Stimulated activated CD8-positive, alpha-beta memory T cell treated with anti-CD3 and anti-CD28 coated beads, Interleukin-12 subunit alpha, Interleukin-12 subunit beta, amount 100 ng/mL, for 4 hours (primary cell): ENCODE measurements at regions not wholly inside any gene's neighbourhood (a gene's known extent, or its start where the extent isn't known, plus 50 kb on each side); places are given as distances from the start of the nearest gene placed in this dataset.

Source experiments
- DNase-seq: peaks from one replicate; pipeline ENCODE4 v3.0.0-alpha.2; 2020; ENCODE audit warnings: low read depth

DNA sequence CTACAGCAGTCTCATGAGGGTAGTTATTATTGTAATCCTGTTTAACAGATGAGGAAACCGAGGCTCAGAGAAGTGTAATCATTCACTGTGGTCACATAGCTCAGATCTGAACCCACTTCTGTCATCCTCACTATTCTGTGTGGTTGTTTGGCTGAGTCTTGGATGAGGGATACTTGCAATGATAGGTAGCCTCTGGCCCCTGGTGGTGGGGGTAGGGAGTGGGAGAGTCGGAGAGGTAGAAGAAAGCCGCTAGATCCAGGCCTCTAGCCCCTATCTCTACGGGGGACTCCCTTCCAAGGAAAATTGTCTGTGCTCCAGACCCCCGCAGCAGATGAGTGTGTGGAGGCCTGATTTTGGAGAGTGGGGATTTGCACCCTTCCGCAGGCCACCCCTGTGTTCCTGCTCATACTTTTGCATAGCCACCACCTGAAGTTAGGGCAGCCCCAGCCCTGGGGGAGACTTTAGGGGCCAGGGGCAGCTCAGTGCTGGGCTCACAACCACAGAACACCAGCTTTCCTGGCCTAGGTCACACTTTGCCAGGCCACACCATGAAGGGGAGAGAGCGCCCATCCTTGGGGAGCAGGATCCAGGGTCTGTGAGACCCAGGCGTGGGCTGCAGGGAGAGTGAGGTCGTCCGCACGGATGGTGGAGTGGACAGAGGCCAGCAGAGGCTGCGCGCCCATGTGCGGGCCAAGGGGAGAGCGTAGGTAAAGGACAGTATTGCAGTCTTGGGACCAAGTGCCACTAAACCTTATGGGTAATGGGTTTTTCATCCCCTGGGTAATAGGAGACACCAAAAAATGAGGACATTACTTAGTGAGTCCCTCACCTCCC is 148.2 kb downstream of the GLI2 start:
- no peak for DNase-seq

DNA sequence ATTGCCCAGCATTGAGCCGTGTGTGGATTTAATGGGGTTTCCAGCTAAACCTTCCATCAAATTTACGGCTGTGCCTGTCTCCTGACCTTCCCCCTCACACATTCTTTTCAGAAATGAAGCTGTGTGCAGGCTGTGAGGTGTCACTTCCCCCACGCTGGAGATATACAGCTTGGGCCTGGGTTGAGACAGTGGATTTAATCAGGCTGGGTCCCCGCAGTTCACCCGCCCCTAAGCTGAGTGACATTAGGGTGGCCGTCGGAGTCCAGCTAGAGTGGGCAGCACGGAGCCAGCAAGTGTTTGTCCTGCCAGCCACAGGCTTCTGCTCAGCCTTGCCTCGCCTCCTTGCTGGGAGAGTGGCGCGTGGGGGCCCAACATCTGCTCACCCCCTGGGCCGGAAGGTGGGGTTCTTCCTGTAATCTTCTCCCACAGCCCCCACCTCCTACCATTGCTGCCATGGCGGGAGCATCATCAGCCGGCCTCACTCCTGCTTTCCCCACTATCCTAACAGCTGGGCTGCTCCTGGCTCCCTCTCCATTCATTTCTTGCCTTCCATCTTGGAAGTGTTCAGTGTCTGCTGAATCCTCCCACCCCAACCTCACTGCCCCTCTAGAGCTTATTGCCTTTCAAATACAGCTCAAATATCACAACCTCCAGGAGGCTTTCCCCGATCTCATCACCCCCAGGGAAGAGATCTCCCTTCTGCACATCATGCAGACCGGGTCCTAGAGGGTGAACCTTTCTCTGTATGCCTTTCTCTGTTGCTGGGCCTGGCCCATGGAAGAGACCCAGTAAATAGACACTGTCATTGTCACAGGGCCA is 149.0 kb downstream of the GLI2 start:
- DNase-seq = no peak

DNA sequence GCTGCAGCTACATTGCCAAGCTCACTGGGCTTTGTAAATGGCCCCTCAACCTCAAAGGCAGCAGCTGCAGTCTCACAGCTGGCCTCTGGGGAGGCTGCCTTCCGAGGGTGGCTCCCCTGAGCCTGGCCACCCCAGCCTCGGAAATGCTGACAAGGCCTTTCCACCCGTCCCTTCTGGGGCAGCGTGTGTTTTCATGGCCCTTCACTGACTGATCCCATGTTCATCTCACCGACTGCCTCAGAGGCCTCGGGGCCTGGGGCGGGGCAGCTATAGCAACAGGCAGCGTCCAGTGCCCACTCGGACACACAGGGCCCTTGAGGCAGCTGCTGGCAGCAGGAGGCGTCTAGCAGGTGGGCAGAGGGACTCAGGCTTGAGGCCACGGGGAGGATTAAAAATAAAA is 149.7 kb downstream of the GLI2 start:
- no peak for DNase-seq

DNA sequence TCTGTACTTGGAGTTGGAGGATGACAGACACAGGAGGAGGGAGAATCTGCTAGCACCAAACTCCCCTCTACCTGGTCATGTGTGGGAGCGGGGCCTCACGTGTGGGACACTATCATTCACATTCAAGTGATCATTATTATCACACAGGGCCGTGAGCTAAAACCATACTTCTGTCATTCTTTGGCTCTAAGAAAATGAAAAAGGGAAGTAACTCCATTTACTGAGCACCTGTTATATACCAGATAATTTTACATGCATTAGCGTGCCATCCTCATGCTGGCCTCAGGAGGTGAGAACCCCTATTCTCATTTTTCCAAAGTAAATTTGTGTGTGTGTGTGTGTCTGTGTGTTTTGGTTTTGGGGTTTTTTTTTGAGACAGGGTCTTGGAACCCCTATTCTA is 150.1 kb downstream of the GLI2 start:
- DNase-seq = no peak

DNA sequence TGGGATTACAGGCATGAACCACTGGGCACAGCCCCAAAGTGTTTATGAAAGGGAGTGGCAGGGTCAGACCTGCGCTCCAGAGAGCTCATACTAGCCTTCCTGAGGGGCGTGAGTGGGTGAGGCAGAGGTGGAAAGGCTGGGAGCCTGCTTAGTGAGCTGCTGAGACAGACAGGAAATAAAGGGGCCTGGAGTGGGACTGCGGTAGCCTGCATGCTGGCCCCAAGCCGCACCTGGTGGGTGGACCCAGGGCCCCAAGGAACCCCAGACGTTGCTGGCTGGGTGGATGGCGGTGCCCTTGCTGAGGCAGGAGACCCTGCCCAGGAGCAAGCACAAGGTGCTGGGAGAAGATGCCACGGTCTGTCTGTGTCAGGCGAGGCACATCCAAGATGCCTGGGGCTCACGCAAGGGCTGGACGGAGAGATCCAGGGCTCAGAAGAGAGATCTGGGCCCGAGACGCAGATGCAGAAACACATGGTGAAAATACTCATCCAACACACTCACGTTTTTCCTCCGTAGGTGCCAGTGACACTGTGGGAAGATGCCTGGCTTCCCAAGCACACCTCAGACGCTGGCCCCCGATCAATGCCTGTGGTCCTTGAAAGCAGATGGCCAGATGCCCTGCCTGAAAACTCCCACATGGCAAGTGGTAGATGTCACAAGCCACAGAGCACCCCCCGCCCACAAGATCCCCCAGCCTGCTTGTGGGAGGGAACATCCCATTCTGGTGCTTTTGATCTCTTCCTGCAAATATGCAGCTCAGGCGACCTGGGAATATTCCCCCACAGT is 151.1 kb downstream of the GLI2 start:
- DNase-seq = no peak

DNA sequence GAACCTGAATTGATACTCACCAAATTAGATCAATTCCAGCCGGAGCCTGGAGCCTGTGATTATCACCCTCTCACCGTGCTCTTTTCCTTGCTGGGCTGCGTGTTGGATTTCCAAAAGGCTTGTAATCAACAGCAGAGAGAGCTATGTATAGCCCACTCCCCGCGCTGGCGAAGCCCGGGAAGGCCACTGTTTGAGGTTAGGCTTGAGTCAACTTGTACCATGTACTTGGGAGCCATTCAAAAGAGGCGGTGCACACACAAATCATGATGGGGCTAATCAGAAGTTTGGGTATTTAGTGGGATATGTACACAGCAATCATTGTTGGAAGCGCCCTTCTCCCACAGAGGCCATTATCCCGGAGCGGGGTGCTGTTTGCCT is 151.6 kb downstream of the GLI2 start:
- no peak for DNase-seq

DNA sequence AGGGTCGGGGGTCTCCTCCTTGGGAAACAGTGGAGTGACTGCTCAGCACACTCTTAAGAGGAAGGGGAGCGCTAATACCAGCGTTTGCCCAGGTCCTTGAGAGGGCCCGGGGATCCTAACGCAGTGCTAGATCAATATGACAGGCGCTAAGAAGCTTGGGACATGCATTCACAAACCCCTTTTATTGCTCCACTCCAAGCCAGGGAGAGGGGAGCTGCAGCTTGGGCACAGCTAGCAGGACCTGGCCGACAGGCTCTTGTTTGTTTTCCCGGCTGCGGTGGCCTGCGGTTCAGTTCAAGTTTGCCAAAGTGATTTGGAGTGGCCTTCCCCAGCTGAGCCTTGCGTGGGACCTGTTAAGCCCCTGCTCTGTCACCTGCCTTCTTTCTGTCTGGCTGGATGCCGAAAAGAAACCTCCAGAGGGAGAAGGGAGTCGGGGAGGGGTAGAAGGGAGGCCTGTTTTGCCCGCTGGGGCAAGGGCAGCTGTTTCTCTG is 152.1 kb downstream of the GLI2 start:
- DNase-seq = no peak

DNA sequence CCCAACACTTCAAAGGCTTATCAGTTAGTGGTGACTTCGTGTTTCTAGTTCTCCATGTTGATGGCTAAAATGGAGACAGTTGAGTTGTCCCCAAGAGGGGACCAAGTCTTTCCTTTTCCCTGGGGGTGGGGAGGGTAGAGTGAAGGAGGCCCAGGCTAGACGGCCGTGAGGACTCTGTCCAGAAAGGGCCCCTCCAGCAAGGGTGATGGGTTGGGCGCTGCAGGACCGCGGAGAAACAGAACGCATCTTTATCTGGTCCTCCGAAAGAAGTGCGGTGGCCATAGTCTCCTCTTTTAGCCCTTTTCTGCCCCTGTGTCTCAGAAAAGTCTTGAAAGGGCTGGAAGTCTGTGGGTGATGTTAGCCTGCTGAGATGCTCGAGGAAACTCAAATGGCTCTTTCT is 153.2 kb downstream of the GLI2 start:
- DNase-seq = no peak

DNA sequence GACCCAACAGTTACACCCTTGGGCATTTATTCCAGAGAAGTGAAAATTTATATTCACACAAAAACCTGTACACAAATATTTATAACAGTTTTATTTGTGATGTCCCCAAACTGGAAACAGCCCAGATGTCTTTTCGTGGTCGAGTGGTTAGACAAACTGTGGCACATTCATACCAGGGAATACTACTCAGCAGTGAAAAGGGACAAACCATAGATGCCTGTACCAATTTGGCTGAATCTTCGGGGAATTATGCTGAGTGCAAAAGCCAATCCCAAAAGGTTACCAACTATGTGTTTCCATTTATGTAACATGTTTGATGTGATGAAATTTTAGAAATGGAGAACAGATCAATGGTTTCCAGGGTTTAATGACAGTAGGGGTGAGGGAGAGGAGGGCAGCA is 154.3 kb downstream of the GLI2 start:
- no peak for DNase-seq

DNA sequence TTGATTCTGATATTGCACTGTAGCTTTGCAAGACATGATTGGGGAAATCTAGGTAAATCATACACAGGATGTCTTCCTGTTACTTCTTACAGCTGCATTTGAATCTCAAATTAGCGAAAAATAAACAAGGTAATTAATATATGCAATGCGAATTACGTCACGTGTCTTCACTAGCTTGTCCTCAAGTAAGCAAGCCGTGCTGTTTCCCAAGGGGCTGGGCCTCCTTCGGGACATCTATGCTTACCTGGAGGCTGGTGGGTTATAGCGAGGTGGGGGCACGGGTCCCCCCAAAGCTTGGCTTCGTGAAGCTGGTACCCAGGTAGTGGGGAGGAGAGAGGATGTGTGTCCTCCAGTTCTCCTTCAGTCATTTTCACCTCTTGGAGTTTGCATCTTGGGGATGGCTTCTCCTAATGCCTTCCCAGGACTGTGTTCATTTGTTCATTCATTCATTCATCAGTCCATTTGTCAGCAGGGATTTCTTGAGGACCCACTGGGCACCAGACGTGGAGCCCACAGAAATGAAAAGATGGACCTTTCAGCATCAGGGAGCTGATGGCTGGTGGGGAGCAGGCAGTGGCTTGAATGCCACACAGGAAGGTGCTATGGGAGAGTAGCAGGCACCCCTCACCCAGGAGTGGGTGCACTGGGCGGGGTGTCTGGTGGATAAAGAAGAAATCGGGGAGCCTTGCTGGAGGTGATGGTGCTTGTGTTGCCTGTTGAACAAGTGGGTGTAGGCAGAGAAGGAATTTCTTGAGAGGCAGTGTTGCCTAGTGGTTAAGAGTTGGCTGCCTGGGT is 155.1 kb downstream of the GLI2 start:
- no peak for DNase-seq

DNA sequence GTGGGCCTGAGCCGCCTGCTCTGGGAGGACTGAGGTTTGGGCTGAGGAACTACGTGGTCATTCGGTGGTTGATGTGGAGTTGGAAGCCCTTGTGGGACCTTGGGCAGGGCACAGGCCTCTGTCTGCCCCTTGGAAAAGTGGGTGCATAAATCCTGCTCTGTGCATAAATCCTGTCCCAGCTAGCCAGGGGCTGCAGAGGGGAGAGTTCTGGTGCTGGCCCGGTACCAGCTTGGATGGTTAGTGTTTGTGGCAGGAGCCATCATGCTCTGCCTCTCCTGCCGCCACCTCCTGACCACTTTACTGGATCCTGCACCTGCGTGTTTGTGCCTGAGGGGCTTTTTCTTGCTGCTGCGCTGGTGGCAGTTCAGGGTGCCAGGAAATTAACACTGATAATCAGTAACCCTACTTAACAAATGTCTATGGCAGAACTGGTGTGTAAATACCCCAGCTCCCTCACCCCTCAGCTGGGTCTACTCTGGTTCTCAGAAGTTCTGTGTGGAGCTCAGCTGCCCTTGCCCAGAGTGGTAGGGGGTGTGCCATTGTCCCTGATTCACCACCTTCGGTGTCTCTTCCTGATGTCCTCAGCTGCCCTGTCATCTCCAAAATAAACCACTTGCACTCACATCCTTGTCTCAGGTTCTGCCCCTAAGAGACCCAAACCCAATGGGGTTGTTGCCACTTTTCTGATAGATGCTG is 156.8 kb downstream of the GLI2 start:
- DNase-seq = no peak

DNA sequence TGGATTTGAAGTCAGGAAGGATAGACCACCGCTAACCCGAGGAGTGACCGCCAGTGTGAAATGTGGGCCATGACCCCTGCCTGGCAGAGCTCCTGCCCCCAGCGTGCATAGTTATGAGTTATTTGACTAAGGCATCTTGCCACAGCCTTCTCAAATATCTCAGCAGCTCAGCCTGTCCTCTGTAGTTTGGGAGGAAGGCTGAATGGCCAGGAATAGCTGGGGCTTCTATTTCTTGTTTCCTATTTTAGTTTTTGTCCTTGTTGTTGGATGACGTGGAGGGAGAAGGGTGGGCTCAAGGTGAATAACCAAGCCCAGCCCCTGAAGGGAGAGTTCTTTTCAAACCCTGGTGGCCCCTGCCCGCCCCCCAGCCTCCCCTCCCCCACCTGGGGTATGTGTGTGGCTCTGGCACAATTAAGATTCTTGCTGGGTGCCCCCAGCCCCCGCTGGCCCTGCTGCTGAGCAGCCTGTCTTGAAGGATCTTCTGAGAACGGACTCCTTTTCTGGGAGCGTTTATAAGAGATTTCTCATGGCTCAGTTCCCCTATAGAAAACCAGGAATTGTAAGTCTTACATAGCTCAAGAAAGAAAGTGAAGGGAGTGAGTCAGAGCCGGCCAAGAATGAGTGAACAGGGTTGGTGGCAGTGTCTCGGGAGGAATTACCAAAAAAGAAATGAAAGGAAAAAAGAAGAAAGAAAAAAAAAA is 157.4 kb downstream of the GLI2 start:
- no peak for DNase-seq

DNA sequence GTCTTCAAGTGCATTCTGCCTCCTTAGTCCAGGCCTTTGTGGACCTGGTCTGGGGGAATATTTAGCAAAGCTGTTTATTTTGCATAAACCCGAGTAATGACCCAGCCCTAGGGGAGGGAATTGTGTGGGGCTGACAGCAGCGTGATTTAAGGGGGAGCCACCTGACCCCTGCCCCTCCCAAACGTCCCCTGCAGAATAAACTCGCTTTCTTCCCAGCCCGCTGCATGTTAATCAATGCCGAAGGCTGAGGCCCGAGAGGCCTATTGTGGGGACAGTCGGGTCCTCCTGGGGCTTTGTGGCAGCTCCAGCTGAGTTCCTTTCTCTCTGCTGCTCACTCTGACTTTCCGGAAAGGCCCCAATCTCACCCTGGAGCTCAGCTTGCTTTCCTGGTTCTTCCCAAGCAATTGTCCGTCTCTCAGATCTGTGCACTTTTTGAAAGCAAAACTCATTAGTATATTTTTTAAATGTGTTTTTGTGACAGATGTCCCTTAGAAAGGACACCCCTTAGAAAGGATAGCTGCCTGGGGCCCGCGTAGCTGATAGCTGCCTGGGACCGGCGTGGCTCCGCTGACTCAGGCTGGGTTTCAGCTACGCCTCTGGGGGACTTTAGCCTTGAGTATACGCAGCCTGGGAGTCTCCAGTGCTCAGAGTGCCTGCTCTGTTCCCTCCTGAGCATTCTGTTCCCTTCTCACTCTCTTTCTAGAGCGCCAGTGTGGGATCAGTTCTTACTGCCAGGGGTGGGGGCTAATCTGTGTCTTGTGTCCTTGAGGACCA is 158.3 kb downstream of the GLI2 start:
- DNase-seq = no peak

DNA sequence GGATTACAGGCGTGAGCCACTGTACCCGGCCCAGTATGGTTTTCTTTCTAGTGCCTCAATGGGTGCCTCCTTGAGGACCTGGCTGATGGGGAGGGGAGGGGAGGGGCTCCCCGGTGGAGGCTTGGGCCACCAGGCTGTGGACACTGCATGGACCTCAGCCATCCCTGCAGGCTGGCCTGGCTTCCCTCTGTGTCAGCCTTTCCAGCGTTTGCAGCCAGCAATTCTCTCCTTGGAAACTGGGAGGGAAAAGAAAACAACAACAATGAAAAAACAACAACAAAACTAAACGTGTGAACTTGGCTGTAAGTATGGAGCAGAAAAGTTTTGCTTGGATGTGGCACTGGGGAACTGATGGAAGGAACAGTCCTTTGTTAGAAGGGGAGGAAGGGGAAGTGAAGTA is 159.3 kb downstream of the GLI2 start:
- no peak for DNase-seq

DNA sequence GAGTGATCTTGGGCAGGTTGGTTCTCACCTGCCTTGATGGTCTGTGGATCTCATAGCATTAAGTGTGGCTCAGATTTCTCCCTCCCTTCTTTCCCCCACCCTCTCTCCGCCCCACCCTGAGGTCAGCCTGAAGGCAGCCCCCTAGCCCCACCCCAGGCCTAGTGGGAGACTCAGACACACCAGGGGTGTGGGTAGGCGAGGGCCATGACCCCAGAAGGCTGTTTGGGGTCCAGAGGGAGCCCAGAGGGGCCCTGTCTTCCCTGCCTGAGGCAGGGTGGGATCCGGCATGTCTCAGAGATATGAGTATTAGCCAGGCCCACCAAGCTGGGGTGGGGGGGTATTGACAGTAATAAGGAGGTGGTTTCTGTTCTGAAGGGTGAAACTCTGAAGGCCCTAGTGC is 160.5 kb downstream of the GLI2 start:
- no peak for DNase-seq

DNA sequence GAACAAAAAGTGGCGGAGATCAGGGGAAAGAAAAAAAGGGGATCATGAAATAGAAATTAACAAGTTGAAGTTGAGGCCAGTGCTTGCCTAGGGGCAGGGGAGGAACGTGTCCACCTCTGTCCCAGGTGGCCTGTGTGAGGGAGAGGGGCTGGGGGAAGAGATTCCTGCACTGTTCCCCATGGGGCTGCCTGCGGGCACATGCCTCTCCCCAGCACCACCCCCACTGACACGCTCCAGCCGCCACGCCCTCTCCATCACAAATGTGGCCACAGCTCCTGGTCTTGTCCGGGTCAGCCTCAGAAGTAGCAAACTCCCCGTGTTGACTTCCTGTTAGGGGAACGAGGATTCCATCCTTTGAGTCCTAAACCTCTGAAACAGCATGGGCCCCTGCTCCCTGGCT is 161.2 kb downstream of the GLI2 start:
- DNase-seq = no peak

DNA sequence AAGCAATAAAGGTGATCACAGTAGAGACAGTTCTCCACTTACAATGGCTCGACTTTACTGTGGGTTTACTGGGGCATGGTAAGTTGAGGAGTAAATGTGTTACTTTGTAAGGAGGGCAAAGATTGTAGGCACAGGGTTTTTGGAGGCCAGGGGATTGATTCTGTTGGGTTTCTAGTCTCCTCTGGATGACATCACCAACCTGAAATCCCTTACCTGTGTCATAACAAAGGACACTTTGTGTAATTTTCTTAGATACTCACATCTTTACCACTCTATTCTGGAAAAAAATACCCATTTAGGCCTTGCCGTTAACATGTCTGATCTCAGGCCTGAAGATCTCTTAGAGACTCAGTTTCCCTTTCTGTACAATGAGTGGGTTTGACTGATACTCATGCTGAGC is 161.7 kb downstream of the GLI2 start:
- no peak for DNase-seq

DNA sequence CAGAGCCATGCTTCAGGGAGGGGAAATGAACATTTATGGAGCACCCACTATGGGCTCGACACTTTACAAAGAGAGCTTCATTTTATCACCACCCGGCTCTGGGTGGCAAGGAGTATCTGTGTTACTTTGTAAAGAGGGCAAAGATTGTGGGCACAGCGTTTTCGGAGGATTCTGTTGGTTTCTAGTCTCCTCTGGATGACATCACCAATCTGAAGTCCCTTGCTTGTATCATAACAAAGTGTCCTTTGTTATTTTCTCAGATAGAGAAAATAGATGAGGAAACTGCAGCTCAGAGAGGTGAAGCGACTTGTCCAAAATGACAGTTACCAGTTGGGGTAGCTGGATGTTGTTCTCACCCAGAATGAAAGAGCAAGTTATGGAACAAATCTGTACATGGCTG is 162.8 kb downstream of the GLI2 start:
- no peak for DNase-seq

DNA sequence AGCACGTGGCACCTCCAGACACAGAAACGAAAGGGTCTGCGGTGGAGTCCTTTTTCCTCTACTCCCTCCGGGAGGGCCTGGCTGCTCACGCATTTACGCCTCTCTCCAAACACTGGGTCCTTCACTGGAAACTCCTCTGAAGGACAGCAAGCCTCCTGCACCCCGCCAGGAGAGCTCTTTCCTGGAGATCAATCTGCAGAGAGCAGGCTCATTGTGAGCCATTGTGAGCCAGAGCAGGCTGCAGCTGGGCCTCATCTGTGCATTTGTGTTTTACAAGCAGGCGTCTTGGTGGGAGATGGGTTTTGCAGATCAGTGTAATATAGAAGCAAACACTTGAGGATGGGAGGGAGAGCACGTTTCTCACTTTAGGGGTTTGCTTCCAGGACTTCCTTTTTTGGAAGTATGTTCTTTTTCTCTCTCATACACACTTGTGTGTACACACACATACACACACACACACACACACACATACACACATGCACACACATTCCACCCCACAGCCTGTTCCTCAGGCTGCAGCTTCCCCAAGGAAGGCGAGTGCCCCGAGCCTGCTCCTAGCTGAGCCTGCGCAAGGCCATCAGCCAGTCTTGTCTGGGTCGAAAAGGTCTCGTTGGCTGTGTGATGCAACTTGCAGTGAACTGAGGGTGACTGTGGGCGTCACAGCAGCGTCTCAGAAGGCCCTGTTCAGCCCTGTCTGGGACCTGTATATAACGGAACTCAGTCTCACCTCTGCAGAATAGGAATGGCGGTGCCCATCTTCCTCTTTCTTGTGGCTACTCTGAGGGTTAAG is 163.5 kb downstream of the GLI2 start:
- no peak for DNase-seq
